ENCODE measurements at regions not wholly inside any gene's neighbourhood (a gene's known extent, or its start where the extent isn't known, plus 50 kb on each side); places are given as distances from the start of the nearest gene placed in this dataset.
"Not testable (repeated sequence)": the region's sequence is repeated elsewhere in the genome, so short reads cannot be mapped to it uniquely, and the experiment has no call there.

DNA sequence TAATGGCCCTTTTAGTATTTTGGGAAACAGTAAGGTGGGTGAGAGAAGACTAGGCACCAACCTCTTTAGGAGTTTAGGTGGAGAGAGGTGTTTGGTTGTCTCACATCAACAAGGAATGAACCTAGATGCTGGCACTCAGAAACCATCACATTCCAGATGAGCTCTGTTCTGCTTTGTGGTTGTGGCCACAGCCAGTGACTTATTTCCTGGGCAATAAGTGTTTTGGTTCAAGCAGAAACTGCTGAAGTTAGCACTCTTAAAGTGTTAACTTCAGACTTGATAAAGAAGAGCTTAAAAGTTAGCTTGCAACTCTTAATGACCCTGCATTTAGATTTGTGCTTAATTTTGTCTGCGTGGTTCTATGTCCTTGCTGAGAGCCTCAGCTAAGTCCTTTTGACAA lies 929.2 kb downstream of the SLC4A3 start:
- no peak for DNase-seq (ENCODE audit: low spot score)

GRCh38 chr2:220560192-220560591 lies 932.8 kb downstream of the SLC4A3 start:
- DNase-seq (ENCODE audit: low spot score) = no peak

- DNase-seq (ENCODE audit: low spot score) = no peak
Observed at GRCh38 chr2:220562375-220563140, 935.1 kb downstream of the SLC4A3 start.

- DNase-seq (ENCODE audit: low spot score) = no peak
Observed at GRCh38 chr2:220568296-220568695, 940.9 kb downstream of the SLC4A3 start.

- DNase-seq (ENCODE audit: low spot score) = no peak
Observed at GRCh38 chr2:220569112-220569897, 941.9 kb downstream of the SLC4A3 start.

- DNase-seq (ENCODE audit: low spot score) = no peak
Observed at GRCh38 chr2:220572385-220572784, 945.0 kb downstream of the SLC4A3 start.

- DNase-seq (ENCODE audit: low spot score) = no peak
Observed at GRCh38 chr2:220574038-220574437, 946.6 kb downstream of the SLC4A3 start.

- peak; percentile 47 for DNase-seq (ENCODE audit: low spot score)
Observed at GRCh38 chr2:220575963-220576362, 948.5 kb downstream of the SLC4A3 start.

- no peak for DNase-seq (ENCODE audit: low spot score)
Observed at GRCh38 chr2:220579452-220579851, 952.0 kb downstream of the SLC4A3 start.

- DNase-seq (ENCODE audit: low spot score) = no peak
Observed at GRCh38 chr2:220580113-220580512, 952.7 kb downstream of the SLC4A3 start.

DNA sequence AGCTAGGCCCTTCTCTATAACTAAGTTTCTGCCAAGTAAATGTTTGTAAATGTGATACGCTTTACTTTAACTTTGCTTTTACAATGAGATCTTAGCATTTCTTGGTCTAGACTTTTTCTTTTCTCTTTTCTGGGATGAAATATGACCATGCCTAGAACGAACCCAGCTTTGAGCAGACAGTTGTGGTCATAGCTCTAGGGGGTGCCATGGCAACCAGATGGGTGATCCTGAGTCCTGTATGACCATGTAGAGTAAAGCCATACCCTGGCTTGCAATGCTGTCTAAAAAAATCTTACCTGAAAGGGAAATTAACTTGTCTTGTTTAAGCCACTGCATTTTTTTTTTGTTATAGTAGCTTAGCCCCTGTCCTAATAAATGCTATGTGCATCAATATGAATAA lies 956.3 kb downstream of the SLC4A3 start:
- DNase-seq (ENCODE audit: low spot score) = no peak

DNA sequence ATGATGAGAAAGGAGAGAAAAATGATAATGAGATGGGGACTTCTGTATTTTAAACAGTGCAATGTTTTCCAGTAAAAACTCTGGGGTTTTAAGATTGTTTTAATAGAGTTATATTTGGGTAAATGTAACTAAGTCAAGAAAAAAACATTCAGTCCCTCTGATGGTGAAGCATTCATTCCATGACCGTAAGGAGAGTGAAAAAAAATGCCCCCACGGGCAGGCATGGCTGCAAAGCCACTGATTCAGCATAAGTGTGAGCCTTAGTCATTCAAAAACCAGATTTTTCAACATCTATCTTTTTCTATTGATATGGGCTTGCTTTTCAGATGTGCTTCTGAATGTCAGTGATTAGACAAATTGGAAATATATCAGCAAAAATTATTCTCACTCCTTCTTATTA lies 957.8 kb downstream of the SLC4A3 start:
- no peak for DNase-seq (ENCODE audit: low spot score)

DNA sequence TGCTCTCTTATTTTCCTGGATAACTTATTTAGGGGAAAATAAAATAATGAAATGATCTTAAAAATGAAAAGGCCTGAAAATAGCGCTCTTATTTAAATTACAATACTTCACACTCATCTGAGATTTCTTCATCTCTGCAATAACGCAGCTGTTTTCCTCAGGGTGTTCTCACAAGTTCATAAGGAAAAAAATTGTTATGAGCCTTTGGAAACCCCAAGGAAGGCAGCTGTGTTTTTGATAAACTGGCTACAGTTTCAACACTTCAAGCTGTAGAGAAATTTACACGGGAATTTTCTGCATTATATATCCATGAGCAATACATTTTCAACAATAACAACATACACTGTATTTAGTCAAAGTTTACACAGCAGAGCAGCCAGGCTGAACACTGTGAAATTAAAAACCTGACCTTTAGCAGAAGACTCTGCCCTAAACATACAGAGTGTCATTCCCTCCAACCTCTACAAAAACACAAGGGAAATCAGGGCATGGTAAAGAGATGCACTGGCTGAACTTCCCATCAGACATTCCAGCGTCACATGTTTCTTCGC lies 959.6 kb downstream of the SLC4A3 start:
- no peak for DNase-seq (ENCODE audit: low spot score)

GRCh38 chr2:220588148-220588547 lies 960.7 kb downstream of the SLC4A3 start:
- DNase-seq (ENCODE audit: low spot score) = no peak

GRCh38 chr2:220590476-220590875 lies 963.0 kb downstream of the SLC4A3 start:
- no peak for DNase-seq (ENCODE audit: low spot score)

GRCh38 chr2:220593526-220593925 lies 966.1 kb downstream of the SLC4A3 start:
- no peak for DNase-seq (ENCODE audit: low spot score)

GRCh38 chr2:220601674-220602073 lies 970.4 kb downstream of the EPHA4 start:
- DNase-seq (ENCODE audit: low spot score) = no peak

- not testable (repeated sequence) for DNase-seq (ENCODE audit: low spot score)
Observed at GRCh38 chr2:220613004-220613403, 959.1 kb downstream of the EPHA4 start.

DNA sequence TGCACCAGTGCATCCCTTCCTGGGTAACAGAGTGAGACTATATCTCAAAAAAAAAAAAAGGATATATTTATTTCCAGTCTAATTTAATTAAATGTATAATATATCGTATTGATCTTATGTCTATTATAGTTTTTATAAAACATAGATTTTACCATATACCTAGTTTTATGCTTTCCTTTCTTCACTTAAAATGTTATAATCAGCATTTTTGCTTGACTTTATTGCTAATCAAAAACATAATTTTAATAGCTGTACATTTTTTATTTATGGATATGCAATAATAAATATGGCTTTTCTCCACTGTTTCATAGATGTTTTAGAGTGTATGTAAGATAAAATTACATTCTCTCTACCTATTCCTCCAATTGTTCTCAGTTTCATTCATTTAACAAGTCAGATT lies 958.0 kb downstream of the EPHA4 start:
- no peak for DNase-seq (ENCODE audit: low spot score)

DNA sequence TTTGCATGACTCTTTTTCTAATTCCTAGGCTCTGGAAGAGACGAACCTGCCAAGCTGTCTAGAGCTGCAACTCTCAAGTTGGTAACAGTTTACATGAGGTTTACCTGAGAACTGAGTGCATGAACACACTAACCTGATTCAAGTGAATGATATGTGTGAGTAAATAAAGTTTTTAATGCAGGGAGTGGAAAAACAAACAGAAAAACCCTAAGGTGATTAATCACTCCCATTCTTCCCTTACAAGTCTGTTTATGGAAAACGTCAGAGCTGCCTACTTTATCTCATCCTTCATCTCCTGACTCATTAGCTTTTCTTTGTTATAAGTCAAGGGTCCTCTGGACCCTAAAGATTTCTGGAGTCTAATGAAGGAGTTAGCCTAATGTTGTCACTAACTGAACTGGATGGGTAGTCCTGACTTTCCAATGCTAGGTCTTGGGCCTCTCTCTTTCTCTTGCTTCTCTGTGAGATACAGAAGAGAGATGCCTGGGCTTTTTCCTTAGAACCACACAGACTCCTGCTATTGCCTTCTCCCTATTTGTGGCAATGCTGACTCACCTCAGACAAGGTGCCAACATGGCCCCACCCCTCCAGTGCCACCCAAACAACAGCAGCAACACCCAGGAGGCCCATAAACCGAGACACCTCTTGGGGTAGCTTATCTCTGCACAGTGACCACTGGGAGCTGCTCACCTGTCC lies 952.4 kb downstream of the EPHA4 start:
- no peak for DNase-seq (ENCODE audit: low spot score)

- DNase-seq (ENCODE audit: low spot score) = no peak
Observed at GRCh38 chr2:220626603-220627002, 945.5 kb downstream of the EPHA4 start.

- DNase-seq (ENCODE audit: low spot score) = no peak
Observed at GRCh38 chr2:220628252-220628651, 943.9 kb downstream of the EPHA4 start.

GRCh38 chr2:220641137-220641536 lies 931.0 kb downstream of the EPHA4 start:
- DNase-seq (ENCODE audit: low spot score) = no peak
